ENCODE measurements at regions not wholly inside any gene's neighbourhood (a gene's known extent, or its start where the extent isn't known, plus 50 kb on each side); places are given as distances from the start of the nearest gene placed in this dataset.
A peak's percentile ranks its signal among the peaks of the same experiment; 100 is the strongest.

GRCh38 chr5:4541334-4541733 is 598.8 kb upstream of the ADAMTS16 start:
- no peak for DNase-seq

GRCh38 chr5:4542145-4542778 is 597.9 kb upstream of the ADAMTS16 start:
- DNase-seq = no peak

- DNase-seq = no peak
These were observed 596.0 kb upstream of the ADAMTS16 start for GRCh38 chr5:4544049-4544670.

- no peak for DNase-seq
These were observed 592.6 kb upstream of the ADAMTS16 start for GRCh38 chr5:4547547-4547946.

- no peak for DNase-seq
These were observed 591.8 kb upstream of the ADAMTS16 start for GRCh38 chr5:4548341-4548740.

DNA sequence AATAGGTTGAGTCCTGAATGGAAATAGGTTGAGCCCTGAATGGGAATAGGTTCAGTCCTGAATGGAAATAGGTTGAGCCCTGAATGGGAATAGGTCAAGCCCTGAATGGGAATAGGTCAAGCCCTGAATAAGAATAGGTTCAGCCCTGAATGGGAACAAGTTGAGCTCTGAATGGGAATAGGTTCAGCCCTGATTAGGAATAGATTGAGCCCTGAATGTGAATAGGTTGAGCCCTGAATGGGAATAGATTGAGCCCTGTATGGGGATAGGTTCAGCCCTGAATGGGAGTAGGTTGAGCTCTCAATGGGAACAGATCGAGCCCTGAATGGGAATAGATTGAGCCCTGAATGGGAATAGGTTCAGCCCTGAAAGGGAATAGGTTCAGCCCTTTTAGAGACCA is 590.8 kb upstream of the ADAMTS16 start:
- no peak for DNase-seq

- DNase-seq = no peak
These were observed 589.1 kb upstream of the ADAMTS16 start for GRCh38 chr5:4551034-4551433.

DNA sequence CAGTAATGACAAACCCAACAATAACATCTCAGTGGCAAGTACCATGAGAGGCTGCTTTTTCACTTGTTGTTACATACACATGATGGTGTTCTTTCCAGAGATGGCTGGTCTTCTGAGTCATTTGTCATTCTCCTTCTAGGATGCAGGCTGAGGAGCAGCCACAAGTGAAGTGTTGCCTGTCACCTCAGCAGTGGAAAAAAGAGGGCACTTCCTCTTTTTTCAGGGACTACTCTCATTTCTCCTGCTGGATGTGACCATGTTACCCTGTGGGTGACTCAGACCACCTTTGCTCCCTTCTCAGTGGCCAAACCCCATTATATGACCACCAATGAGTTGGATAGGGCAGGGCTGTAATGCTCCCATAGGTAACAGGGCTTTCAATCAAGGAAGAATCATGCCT is 587.0 kb upstream of the ADAMTS16 start:
- DNase-seq = no peak

DNA sequence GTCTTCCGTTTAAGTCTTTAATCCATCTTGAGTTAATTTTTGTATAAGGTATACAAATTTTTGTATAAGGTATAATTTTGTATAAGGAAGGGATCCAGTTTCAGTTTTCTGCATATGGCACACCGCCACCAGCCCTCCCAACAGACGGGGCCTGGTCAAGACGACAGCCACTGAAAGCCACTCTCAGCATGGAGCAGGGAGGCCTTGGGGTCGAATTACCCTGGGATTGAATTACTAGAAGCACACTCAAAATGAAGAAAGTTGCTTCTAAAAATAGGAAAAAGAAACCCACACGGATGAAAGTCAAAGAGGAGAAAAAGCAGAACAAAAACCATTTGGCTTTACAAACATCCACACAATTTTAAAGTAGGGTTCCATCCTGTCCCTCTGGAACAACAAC is 586.2 kb upstream of the ADAMTS16 start:
- DNase-seq = peak; percentile 24

- DNase-seq = no peak
These were observed 584.3 kb upstream of the ADAMTS16 start for GRCh38 chr5:4555725-4556285.

- no peak for DNase-seq
These were observed 578.7 kb upstream of the ADAMTS16 start for GRCh38 chr5:4561403-4561802.

DNA sequence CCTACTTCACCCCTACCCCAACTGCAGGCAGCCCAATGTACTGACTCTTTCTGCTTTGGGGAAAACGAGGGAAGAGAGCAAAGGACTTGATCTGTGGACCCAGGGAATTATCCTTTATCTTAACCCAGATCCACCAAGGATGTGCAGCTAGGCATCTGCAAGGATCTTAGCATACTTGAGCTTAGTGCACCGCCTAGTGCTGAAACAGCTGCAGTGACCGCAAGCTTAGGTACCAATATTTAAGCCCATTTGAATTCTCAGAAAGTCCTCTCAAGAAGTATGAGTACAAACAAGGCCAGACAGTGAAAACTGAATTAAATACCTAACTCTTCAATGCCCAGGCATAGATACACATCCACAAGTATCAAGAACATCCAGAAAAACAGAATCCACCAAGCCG is 576.7 kb upstream of the ADAMTS16 start:
- no peak for DNase-seq

DNA sequence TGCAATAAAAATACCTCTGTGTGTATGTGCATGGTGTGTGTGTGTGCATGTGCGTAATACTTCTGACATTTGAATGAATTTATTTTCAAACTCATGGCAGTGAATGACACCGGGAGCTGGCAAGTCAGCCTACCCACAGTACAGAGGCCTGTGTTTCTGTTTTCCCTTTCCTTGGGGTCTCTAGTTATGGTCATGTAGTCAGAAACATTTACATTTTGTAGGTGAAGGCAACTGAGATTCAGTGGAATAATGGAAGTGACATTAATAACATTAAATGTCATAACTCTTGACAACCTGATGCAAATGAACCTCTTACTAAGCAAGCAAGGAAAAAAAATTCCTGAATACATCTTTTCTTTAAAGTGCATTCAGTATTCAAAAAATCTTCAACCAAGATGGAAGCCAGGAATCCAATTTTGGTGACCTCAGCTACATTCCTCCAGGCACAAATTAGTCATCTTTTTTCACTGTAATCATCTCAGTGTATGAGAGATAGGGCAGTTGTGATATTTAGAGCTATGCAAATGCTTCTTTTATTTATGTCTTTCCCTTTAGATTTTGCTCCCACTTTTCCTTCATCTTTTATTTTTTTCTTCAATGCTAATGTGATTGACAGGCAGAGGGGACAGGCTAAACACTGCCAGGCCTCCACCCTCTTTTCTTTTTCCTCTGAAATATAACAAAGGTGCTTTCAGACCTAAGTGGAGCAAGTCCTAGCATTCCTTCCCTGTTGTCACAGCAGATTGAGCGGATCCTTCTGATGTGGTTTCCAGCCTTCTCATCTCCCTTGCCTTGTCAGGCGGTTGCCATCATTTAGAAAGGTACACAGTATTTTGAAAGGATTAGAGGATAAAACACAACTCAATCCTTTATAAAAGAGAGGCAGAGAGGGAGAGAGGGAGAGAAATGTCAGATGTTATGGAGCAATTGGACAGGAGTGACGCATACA is 569.8 kb upstream of the ADAMTS16 start:
- DNase-seq = no peak

GRCh38 chr5:4571248-4571948 is 568.7 kb upstream of the ADAMTS16 start:
- DNase-seq = no peak

- DNase-seq = no peak
These were observed 567.6 kb upstream of the ADAMTS16 start for GRCh38 chr5:4572311-4573100.

DNA sequence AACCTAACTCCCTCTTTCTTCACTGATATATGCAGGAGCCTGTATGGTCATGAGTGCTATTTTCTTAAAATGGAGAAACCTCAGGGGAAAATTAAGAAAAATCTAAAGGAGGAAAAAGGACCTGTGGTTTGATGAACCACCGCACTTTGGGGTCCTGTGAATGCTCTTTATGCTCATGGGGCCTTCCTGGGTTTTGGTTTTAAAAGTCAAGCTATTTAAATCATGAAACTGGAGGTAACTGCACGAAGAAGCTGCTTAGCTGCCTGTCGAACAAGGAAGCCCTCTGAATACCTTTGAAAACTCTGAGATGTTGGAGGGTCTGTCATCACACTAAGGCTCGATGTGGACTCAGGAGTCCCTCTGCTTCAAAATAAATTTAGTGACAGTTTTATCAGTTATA is 564.5 kb upstream of the ADAMTS16 start:
- no peak for DNase-seq

GRCh38 chr5:4576161-4576748 is 563.9 kb upstream of the ADAMTS16 start:
- DNase-seq = no peak

DNA sequence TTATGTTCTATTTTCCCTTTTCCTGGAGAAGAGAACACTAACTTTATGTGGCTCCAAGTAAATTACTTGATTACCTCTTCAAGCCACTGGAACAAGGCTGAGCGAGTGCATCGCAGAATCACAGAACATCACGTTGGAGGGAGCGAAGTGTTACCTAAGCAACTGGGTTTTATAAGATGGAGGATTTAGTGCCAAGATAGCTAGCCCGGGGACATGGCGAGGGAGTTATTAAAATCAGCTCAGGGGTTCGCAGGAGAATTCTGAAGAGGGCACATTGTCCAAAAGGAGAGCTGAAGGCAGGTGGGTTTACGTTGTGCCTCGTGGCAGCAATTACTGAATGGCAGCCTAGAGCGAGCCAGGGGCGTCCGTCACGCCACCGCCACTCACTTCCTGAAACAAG is 563.2 kb upstream of the ADAMTS16 start:
- DNase-seq = no peak

GRCh38 chr5:4579679-4580078 is 560.5 kb upstream of the ADAMTS16 start:
- no peak for DNase-seq

DNA sequence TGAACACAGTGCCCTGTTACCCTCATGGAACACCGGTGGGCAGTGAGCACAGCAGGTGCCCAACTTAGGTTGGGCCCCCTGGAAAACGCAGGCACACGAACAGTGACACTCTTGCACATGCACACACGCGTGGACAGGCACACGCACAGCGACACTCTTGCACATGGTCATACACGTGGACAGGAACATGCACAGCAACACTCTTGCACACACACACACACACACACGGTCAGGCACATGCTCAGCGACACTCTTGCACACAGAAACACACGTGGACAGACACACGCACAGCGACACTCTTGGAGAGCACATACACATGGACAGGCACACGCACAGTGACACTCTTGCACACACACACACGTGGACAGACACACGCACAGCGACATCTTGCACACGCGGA is 559.4 kb upstream of the ADAMTS16 start:
- DNase-seq = no peak

DNA sequence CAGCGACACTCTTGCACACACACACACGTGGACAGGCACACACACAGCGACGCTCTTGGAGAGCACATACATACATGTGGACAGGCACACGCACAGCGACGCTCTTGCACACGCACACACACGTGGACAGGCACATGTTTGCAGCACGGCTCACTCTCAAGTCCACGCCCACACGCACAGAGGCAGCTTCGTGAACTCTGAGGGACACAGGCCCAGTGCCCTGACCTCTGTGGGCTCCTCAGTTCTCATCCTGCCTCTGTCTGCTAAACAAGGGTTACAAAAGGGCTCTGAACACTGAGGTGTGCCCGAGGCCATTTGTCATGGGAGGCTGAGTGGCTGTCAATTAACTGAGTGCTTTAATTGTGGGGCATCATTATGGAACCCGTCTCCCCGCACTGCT is 558.8 kb upstream of the ADAMTS16 start:
- DNase-seq = no peak

- no peak for DNase-seq
These were observed 555.1 kb upstream of the ADAMTS16 start for GRCh38 chr5:4584982-4585381.

Measured in NCI-H345 (cell line).